GM18505 (cell line): ENCODE measurements at regions not wholly inside any gene's neighbourhood (a gene's known extent, or its start where the extent isn't known, plus 50 kb on each side); places are given as distances from the start of the nearest gene placed in this dataset.
"Not testable (repeated sequence)": the region's sequence is repeated elsewhere in the genome, so short reads cannot be mapped to it uniquely, and the experiment has no call there.

ENCODE experiments used
- ATAC-seq: cut with Tn5 transposase; IDR thresholded peaks from one replicate; pipeline ENCODE4 v1.9.1; 2021; ENCODE audit not compliant: unreplicated experiment
- POLR2A ChIP-seq: IDR thresholded peaks from 4 replicates; pipeline ENCODE4 v1.6.1; 2011; ENCODE audit warnings: borderline replicate concordance; ENCODE audit not compliant: insufficient read depth, insufficient read length; ENCODE audit errors: extremely low read depth

DNA sequence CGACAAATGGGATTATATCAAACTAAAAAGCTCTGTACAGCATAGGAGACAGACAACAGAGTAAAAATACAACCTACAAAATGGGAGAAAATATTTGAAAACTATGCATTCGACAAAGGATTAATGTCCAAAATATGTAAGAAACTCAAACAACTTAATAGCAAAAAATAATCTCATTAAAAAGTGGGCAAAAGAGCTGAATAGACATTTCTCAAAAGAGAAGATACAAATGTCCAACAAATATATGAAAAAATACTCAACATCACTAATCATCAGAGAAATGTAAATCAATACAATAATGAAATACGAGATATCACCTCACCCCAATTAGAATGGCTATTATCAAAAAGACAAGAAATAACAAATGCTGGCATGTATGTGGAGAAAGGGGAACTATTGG lies 272.9 kb downstream of the KLHL13 start:
- no peak for TF ChIP-seq POLR2A
- no peak for ATAC-seq

DNA sequence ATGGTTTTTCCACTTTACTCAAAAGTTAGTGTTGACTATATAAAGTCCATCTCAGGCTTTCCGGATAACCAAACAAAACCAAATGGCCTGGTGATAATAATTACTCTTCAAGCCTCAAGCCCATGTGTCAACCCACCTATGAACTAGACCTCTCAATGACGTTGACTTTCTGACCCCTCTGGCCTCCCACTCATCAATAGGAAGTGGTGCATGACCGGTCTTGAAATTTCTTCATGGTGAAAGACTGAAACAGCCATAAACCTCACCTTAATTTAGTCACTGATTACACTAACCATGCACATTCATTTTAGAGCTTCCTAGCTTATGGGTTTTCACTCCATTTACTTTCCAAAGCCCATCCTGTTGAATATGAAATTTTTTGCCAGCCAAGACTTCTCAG lies 276.0 kb downstream of the KLHL13 start:
- ATAC-seq: no peak
- no peak for TF ChIP-seq POLR2A

DNA sequence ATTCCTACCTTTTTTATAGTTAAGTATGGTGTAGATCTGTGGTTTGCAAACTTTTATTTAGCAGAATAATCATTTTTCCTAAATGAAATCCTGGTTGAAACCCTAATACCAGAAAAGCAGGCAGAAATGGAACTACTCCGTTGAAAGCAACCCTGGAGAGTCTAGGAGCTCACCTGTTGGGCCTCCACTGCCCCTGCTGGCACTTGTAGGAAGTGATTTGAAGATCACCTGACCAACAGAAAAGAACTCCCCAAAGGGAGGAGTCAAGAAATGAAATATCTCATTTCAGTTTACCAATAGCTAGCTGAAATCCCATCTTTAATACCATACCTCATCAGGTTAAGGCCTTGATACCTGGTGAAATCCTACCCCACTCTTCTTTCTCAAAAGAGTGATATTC lies 277.1 kb downstream of the KLHL13 start:
- TF ChIP-seq POLR2A: no peak
- no peak for ATAC-seq

DNA sequence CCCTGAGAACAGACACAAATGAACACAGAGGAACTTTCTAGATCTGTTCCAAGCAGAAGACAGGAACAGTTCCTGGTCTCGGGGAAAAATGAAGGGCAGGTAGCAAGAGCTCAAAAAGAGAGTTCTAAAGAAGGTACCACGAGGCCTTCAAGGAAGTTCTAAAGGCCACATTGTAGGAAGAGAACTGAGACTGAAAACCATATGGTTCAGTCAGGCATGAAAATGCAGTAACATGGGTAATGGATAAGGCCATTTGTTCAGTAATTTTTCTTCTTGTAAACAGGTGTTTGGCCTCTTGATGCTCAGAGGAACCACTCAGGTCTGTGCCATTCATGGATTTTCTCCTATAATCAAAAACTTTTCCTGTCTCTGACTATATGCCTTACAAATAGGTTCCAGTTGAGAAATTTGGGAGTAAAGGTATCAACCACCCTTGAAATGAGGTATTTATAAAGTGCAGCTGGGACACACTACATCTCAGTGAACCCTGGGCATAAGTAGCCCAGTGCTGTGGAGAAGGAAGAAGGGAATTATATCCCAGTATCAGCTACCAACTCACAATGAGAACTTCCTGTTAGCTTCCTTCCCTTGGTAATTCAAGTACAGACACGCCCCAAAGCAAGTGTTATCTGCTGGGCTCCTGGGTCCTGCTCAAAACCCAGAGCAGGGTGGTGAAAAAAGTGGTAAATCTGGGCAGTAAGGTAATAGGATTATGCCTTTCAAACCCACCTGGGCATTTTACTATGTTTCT lies 277.9 kb downstream of the KLHL13 start:
- ATAC-seq: no peak
- TF ChIP-seq POLR2A: no peak

DNA sequence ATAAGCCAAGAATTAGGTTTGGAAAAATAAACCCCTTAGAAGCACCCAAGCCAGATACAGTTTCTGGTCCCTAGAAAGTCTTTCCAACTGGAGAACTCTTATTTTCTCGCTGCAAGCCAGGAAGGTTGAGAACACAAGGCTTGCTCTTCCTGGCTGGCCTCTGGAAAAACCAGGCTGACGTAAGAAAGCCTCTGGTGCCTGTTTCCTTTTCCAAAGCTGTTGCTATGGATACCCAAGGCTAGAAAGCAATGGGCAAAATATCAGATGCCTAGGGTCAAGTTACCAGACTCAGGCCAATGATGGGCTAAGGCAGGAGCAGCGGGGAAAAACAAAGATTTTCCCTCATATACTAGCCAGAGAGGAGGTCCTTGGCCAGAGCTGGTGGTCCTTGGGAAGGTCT lies 281.6 kb downstream of the KLHL13 start:
- no peak for ATAC-seq
- no peak for TF ChIP-seq POLR2A

DNA sequence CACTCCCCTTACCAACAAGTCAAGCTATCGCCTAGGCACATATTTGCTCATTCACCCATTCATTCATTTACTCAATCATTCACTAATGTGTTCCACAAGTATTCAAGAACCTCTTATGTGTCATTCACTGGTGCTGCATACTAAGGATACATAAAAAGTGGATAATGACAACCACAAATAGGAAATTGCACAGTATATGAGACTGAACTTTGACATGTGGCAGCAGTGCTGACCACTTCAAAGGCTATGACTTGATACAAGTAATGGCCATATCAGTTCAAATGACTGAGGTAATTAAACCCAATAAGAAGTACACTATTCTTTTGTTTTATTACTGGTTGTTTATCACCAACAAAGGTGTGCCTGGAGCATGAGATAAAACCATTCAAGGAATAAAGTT lies 282.5 kb downstream of the KLHL13 start:
- ATAC-seq: no peak
- no peak for TF ChIP-seq POLR2A

DNA sequence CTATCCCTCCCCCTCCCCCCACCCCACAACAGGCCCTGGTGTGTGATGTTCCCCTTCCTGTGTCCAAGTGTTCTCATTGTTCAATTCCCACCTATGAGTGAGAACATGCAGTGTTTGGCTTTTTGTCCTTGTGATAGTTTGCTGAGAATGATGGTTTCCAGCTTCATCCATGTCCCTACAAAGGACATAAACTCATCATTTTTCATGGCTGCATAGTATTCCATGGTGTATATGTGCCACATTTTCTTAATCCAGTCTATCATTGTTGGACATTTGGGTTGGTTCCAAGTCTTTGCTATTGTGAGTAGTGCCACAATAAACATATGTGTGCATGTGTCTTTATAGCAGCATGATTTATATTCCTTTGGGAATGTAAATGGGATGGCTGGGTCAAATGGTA lies 295.1 kb downstream of the KLHL13 start:
- not testable (repeated sequence) for ATAC-seq

DNA sequence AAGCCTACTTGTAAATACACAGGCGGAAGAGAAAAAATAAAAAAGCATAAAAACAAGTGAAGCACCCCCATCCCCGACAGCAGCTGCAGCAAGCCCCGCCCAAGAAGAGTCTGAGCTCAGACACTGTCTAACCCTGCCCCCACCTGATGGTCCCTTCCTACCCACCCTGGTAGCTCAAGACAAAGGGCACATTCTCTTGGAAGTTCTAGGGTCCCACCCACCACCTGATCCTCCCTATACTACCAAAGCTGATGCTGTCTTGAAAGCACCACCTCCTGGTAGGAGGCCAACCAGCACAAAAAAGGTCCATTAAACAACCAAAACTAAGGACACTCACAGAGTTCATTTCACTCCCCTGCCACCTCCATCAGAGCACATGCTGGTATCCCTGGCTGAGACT lies 308.2 kb downstream of the KLHL13 start:
- ATAC-seq: no peak
- no peak for TF ChIP-seq POLR2A

DNA sequence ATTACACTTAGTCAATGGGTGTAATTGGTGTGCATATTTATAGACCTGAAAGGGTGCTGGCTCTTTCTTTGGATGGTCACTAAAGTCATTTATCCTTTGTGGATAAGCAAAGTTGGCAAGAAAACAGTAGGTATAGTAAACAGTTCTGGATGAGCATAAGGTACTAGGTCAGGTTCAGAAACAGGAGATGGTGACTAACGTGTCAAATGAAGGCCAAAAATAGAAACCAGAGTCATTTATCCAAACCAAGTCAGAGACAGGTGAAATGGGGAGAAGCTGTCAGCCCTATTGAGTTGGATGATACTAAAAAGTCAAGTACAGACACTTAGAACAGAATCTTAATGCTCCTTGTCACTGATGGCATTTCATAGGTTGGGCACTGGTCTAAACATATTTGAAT lies 313.1 kb downstream of the KLHL13 start:
- no peak for TF ChIP-seq POLR2A
- ATAC-seq: no peak

DNA sequence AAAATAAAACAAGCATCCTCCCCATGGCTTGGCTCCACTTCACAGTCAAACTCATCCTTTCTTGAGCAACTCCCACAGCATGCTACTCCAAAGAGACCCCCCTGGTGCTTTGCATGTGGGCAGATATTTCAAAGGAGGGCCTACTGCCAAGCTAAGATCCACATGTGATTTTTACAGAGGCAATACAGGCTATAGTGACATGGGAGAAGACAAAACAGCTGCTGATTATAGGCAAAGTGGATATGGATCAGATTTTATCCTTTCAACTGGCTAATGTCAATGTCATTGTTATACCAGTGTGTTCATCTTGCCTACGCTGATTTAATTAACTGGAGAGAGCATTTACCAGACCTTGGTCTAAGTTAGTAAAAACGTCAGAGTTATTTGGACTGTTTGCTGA lies 328.3 kb downstream of the KLHL13 start:
- ATAC-seq: no peak
- TF ChIP-seq POLR2A: no peak

DNA sequence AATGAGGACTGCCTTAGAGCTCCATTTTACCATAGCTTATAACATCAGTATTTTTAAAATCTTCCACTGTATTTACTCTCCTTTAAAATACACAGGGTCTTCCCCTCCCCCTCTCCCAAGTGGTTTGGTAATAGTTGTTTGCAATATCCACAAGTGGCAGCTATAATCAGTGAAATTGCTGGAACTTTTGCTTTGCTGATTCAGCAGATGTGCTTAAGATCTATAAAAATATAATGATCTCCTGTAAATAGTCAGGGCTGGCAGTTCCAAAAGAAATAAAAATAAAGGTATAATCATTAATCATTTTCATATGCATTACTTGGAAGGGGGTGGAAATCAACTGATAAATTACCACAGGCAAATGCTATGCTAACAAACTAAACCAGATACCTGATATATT lies 345.2 kb downstream of the KLHL13 start:
- no peak for TF ChIP-seq POLR2A
- ATAC-seq: no peak

DNA sequence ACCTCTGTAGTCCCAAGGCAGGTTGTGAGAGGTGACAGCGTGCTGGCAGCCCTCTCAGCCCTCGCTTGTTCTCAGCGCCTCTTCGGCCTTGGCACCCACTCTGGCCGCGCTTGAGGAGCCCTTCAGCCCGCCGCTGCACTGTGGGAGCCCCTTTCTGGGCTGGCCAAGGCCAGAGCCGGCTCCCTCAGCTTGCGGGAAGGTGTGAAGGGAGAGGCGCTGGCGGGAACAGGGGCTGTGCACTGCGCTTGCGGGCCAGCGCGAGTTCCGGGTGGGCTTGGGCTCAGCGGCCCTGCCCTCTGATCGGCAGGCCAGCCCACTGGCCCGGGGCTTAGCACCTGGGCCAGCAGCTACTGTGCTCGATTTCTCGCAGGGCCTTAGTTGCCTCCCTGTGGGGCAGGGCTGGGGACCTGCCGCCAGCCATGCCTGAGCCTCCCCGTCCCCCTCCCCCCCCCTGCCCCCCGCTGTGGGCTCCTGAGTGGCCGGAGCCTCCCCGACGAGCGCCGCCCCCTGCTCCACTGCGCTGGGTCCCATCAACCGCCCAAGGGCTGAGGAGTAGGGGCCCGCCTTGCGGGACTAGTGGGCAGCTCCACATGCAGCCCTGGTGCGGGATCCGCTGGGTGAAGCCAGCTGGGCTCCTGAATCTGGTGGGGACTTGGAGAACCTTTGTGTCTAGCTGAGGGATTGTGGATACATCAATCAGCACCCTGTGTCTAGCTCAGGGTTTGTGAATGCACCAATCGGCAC lies 347.6 kb downstream of the KLHL13 start:
- ATAC-seq: no peak
- TF ChIP-seq POLR2A: no peak

DNA sequence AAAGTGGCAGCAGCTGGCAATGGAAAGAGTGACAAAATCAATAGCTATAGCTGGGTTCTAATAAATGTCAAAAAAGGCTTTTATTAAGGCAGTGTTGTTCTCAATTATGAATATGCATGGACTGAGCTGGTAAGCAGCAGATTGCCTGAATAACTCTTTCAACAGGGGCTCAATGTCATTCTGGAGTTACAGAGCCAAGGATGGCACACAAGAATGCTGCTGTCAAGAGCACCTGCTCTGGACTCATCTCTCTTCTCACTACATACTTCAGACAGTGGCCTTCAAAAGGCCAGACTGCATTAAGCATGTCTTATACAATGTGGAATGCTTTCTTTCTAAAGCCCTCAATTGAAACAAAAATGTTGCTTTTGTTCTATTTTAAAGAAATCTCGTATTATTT lies 351.4 kb downstream of the KLHL13 start:
- ATAC-seq: no peak

DNA sequence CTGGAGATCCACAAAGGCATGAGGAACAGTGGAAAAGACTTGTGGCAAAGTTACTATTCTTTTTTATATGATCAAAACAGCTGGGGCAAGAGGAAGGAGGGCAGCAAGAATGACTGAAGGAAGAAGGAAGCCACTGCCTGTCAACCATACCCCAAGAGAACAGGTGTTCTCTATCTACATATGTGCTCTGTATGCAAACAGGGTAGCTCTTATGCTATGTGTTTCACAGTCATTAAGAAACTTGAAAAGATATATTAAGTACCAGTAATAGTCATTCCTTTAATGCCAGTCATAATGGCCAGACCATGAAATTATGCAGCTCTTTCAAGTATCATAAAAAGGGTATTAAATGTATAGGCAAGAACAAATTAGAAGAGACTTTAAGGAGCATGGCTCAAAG lies 363.9 kb downstream of the KLHL13 start:
- peak; percentile 70 for ATAC-seq
- no peak for TF ChIP-seq POLR2A

More for the DNA sequence above, 351.4 kb downstream of the KLHL13 start:
- no peak for TF ChIP-seq POLR2A
